ENCODE measurements at regions not wholly inside any gene's neighbourhood (a gene's known extent, or its start where the extent isn't known, plus 50 kb on each side); places are given as distances from the start of the nearest gene placed in this dataset.

- Histone ChIP-seq H3K79me2 (ENCODE audit: control insufficient read depth, insufficient read depth, low read length) (no peaks in the 10 kb centered on the region), H3K9me3 (replicated peaks; ENCODE audit: control insufficient read depth, insufficient read depth, low read depth, low read length) (no peaks in the 10 kb centered on the region), H3K27ac (ENCODE audit: extremely low read depth, low read depth, low read length) (no peak overlapping the region), H3K4me2 (ENCODE audit: insufficient read depth, low read length) (no peak overlapping the region), H3K9ac (ENCODE audit: insufficient read depth in 1 of 2, low read depth in 2 of 2, low read length in 2 of 2) (no peak overlapping the region), H3K36me3 (ENCODE audit: control insufficient read depth, insufficient read depth, low read length) (no peaks in the 10 kb centered on the region), H3K27me3 (ENCODE audit: control insufficient read depth in 2 of 2, insufficient read depth in 2 of 2, low read length in 2 of 2) (no peaks in the 10 kb centered on the region), H2AFZ (ENCODE audit: low read depth, low read length) (no peak overlapping the region), H3K4me1 (replicated peaks in 1 of 2; ENCODE audit: control insufficient read depth in 2 of 2, insufficient read depth in 2 of 2, low read length in 2 of 2) (no peaks in the 10 kb centered on the region), H3K4me3 (no peak overlapping the region), H3K9me1 (ENCODE audit: control insufficient read depth, insufficient read depth, low read length) (no peaks in the 10 kb centered on the region), H4K20me1 (replicated peaks; ENCODE audit: control insufficient read depth, insufficient read depth, low read length) (no peaks in the 10 kb centered on the region)
- FAIRE-seq (no peak), DNase-seq (ENCODE audit: extremely low read depth in 1 of 4, low spot score in 3 of 4) (no peak), ATAC-seq (no peak)
- 0% methylated on average over 1 of the region's 1 CpG for WGBS (ENCODE audit: insufficient coverage, low coverage, missing lambda C conversion rate)
- CTCF ChIA-PET (ENCODE audit: low intra/inter-chr PET ratio): no interaction called here
- POLR2A ChIA-PET: no interaction called here
- intact Hi-C loops (cut with micrococcal nuclease) (no loop called here), in situ Hi-C loops (cut with MboI) (no loop called here)
- TF ChIP-seq ARID3B (CRISPR knock-in tag; IDR thresholded peaks at IDR 0.05; ENCODE audit: borderline replicate concordance) (no peak), SMARCB1 (IDR thresholded peaks at IDR 0.05; ENCODE audit: insufficient read length, low read depth) (no peak), SOX6 (IDR thresholded peaks at IDR 0.05) (no peak), RBBP5 (IDR thresholded peaks at IDR 0.05; ENCODE audit: borderline replicate concordance, insufficient read depth, low read length, poor library complexity, severe bottlenecking) (no peak), KDM1A (IDR thresholded peaks at IDR 0.05) (no peak), THAP12 (CRISPR knock-in tag; IDR thresholded peaks at IDR 0.05) (no peak), TAL1 (IDR thresholded peaks at IDR 0.05) (no peak), RNF219 (CRISPR knock-in tag; IDR thresholded peaks at IDR 0.05) (no peak), ARID1B (IDR thresholded peaks at IDR 0.05) (no peak), MCM3 (IDR thresholded peaks at IDR 0.05) (no peak), PATZ1 (CRISPR knock-in tag; IDR thresholded peaks at IDR 0.05; ENCODE audit: borderline replicate concordance) (no peak), ZBTB2 (IDR thresholded peaks at IDR 0.05) (no peak), U2AF1 (optimal IDR thresholded peaks at IDR 0.05; ENCODE audit: low read depth, low read length) (no peak), PRMT5 (CRISPR knock-in tag; IDR thresholded peaks at IDR 0.05) (no peak), SNRNP70 (optimal IDR thresholded peaks at IDR 0.05; ENCODE audit: low read depth, low read length) (no peak)
- BruUV-seq (replicated peaks): no TSS peak
These were observed 104.7 kb upstream of the GUCY1A2 start for GRCh38 chr11:107123022-107123421.
